Breast epithelium (tissue), 4 donors: ENCODE measurements at regions not wholly inside any gene's neighbourhood (a gene's known extent, or its start where the extent isn't known, plus 50 kb on each side); places are given as distances from the start of the nearest gene placed in this dataset.

Source experiments
- DNase-seq, 2 donors: peaks; one replicate each; pipeline ENCODE4 v3.0.0-alpha.2; 2019; ENCODE audit warnings: low spot score in 2 of 2
- H3K27ac ChIP-seq, 2 donors: fragments of 200-600 bp; sonication (generic) in 1 of 2; one replicate each; pipeline ENCODE4 v1.5.1; 2016 to 2019; ENCODE audit warnings: mild to moderate bottlenecking in 1 of 2
- H3K27me3 ChIP-seq, 2 donors: fragments of 200-600 bp; sonication (generic) in 1 of 2; one replicate each; pipeline versions ENCODE4 v1.5.1 to v1.6.0; 2017 to 2019; ENCODE audit warnings: control low read depth in 1 of 2, mild to moderate bottlenecking in 1 of 2
- H3K36me3 ChIP-seq: fragments of 200-600 bp; one replicate; pipeline ENCODE4 v1.5.1; 2019
- H3K4me1 ChIP-seq, 2 donors: fragments of 200-600 bp; sonication (generic); one replicate each; pipeline ENCODE4 v1.5.1; 2016 to 2019; ENCODE audit warnings: control low read depth in 1 of 2
- H3K4me3 ChIP-seq, 3 donors: fragments of 200-600 bp; sonication (generic); 1 replicate in 2 of 3; 2 replicates in 1 of 3; pipeline ENCODE4 v1.5.1; 2016 to 2019; ENCODE audit warnings: mild to moderate bottlenecking in 3 of 3, moderate library complexity in 2 of 3
- H3K9me3 ChIP-seq, 2 donors: fragments of 200-600 bp; sonication (generic) in 1 of 2; one replicate each; pipeline ENCODE4 v1.5.1; 2016 to 2019; ENCODE audit warnings: control low read depth in 1 of 2
- CTCF ChIP-seq, 3 donors: fragments of 450-650 bp; IDR thresholded peaks; one replicate each; pipeline ENCODE4 v1.5.1; 2016 to 2017; ENCODE audit warnings: antibody characterized with exemption in 3 of 3, mild to moderate bottlenecking in 3 of 3, moderate library complexity in 3 of 3
- POLR2A ChIP-seq: fragments of 450-650 bp; IDR thresholded peaks from one replicate; pipeline ENCODE4 v1.6.1; 2016; ENCODE audit warnings: antibody characterized with exemption, mild to moderate bottlenecking, moderate library complexity
- POLR2AphosphoS5 ChIP-seq, 3 donors: sonication (generic); formaldehyde crosslinking; IDR thresholded peaks; one replicate each; pipeline ENCODE4 v1.6.1; 2017; ENCODE audit warnings: antibody characterized with exemption in 3 of 3
- intact Hi-C: fragments of 100-400 bp; cut with DNase I; formaldehyde crosslinking; loops from one replicate; pipeline ENCODE4 v1.15.1; 2023; ENCODE audit warnings: low total_unique reads

- H3K4me3 ChIP-seq = no peak overlapping the region
- TF ChIP-seq POLR2AphosphoS5 (IDR thresholded peaks at IDR 0.05) (no peak), CTCF (IDR thresholded peaks at IDR 0.05) (no peak), POLR2A (no peak)
- no peak for DNase-seq
- H3K36me3 ChIP-seq = no peaks in the 10 kb centered on the region
- H3K9me3 ChIP-seq = peaks cover 0 to 19% of the 10 kb centered on the region in 2 donors
- intact Hi-C loops = no loop called here
- no peak overlapping the region for H3K27ac ChIP-seq
- H3K4me1 ChIP-seq = no peaks in the 10 kb centered on the region
- H3K27me3 ChIP-seq = no peaks in the 10 kb centered on the region
Measured at GRCh38 chr10:44267007-44267406, 117.9 kb downstream of the CXCL12 start.

- Histone ChIP-seq H3K4me3 (no peak overlapping the region), H3K27ac (peak overlapping the region; percentile 60 to 71), H3K4me1 (peaks cover 0 to 2% of the 10 kb centered on the region in 2 donors), H3K36me3 (no peaks in the 10 kb centered on the region), H3K9me3 (peaks cover 0 to 19% of the 10 kb centered on the region in 2 donors), H3K27me3 (no peaks in the 10 kb centered on the region)
- no peak for DNase-seq
- intact Hi-C loops = no loop called here
- TF ChIP-seq CTCF (IDR thresholded peaks at IDR 0.05) = no peak
- TF ChIP-seq POLR2A = no peak
- no peak for TF ChIP-seq POLR2AphosphoS5 (IDR thresholded peaks at IDR 0.05)
Measured at GRCh38 chr10:44264244-44264643, 120.7 kb downstream of the CXCL12 start.

GRCh38 chr10:44263771-44264170 is 121.1 kb downstream of the CXCL12 start:
- DNase-seq = no peak
- H3K36me3 ChIP-seq = no peaks in the 10 kb centered on the region
- no peaks in the 10 kb centered on the region for H3K27me3 ChIP-seq
- peaks cover 0 to 17% of the 10 kb centered on the region in 2 donors for H3K9me3 ChIP-seq
- intact Hi-C loops = no loop called here
- peak overlapping the region; percentile 60 to 71 for H3K27ac ChIP-seq
- TF ChIP-seq POLR2AphosphoS5 (IDR thresholded peaks at IDR 0.05) (no peak), POLR2A (no peak), CTCF (IDR thresholded peaks at IDR 0.05) (no peak)
- H3K4me1 ChIP-seq = peaks cover 0 to 2% of the 10 kb centered on the region in 2 donors
- H3K4me3 ChIP-seq = no peak overlapping the region

- H3K4me3 ChIP-seq = no peak overlapping the region
- H3K27ac ChIP-seq = peak overlapping the region in 1 of 2 donors; percentile 71
- H3K9me3 ChIP-seq = peaks cover 0 to 14% of the 10 kb centered on the region in 2 donors
- intact Hi-C loops = no loop called here
- peaks cover 0 to 2% of the 10 kb centered on the region in 2 donors for H3K4me1 ChIP-seq
- TF ChIP-seq POLR2A (no peak), CTCF (IDR thresholded peaks at IDR 0.05) (no peak), POLR2AphosphoS5 (IDR thresholded peaks at IDR 0.05) (no peak)
- H3K36me3 ChIP-seq = no peaks in the 10 kb centered on the region
- H3K27me3 ChIP-seq = no peaks in the 10 kb centered on the region
- DNase-seq = no peak
Measured at GRCh38 chr10:44262551-44263251, 122.2 kb downstream of the CXCL12 start.

GRCh38 chr10:44261710-44262455 is 123.0 kb downstream of the CXCL12 start:
- Histone ChIP-seq H3K4me3 (no peak overlapping the region), H3K9me3 (peaks cover 0 to 6% of the 10 kb centered on the region in 2 donors), H3K4me1 (peaks cover 0 to 2% of the 10 kb centered on the region in 2 donors), H3K27me3 (no peaks in the 10 kb centered on the region), H3K36me3 (no peaks in the 10 kb centered on the region), H3K27ac (peak overlapping the region; percentile 17 to 84)
- no peak for DNase-seq
- no peak for TF ChIP-seq POLR2A
- intact Hi-C loops = no loop called here
